ENCODE measurements at regions not wholly inside any gene's neighbourhood (a gene's known extent, or its start where the extent isn't known, plus 50 kb on each side); places are given as distances from the start of the nearest gene placed in this dataset.
"Not testable (repeated sequence)": the region's sequence is repeated elsewhere in the genome, so short reads cannot be mapped to it uniquely, and the experiment has no call there.

DNA sequence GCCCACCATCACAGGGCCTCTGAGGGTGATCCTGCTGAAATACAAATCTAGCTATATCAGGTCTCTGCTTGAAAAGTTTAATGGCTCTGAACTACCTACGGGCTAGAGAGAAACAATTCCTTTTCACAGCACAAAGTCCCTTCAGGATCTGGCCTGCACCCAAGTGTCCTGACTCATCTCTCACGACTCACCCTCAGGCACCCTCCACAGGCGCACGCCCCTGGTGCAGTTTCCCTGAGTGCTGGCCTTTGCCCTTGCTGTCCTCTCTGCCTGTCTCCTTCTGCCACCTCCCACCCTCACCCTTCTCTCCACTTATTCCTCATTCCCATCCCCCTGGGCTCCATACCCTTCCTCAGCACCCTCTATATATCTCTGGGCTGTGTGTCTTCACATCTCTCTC is 901.7 kb downstream of the TUBA3C start:
- POLR2A ChIA-PET; H3K36me3 Mint-ChIP-seq (ENCODE audit: low read depth); ATAC-seq; H3K9me3 Mint-ChIP-seq; H3K4me1 Mint-ChIP-seq (ENCODE audit: low read depth); H3K4me3 Mint-ChIP-seq; intact Hi-C loops (cut with micrococcal nuclease); DNase-seq; H3K27me3 Mint-ChIP-seq; H3K27ac Mint-ChIP-seq; CTCF ChIA-PET: not testable (repeated sequence)

DNA sequence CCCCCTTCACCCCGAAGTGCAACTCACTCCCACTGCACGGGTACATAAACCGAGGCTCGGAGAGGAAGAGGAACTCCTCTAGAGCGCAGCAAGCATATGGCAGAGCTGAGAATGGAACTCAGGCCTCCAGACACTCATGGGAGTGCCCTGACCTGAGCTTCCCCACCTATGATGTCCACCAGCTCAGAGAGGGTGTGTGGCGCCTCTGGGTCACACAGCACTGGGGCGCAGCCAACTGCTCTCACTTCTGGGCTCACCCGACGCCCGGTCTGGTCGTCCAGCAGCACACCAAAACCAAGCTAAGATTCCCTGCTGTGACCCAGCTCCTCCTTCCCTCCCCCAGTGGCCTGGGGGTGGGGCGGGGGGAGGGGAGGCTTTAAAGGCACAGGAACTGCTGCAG is 904.3 kb downstream of the TUBA3C start:
- DNase-seq; H3K27ac Mint-ChIP-seq; H3K27me3 Mint-ChIP-seq; H3K4me1 Mint-ChIP-seq (ENCODE audit: low read depth); POLR2A ChIA-PET; intact Hi-C loops (cut with micrococcal nuclease); H3K4me3 Mint-ChIP-seq; H3K9me3 Mint-ChIP-seq; H3K36me3 Mint-ChIP-seq (ENCODE audit: low read depth); ATAC-seq; CTCF ChIA-PET: not testable (repeated sequence)

DNA sequence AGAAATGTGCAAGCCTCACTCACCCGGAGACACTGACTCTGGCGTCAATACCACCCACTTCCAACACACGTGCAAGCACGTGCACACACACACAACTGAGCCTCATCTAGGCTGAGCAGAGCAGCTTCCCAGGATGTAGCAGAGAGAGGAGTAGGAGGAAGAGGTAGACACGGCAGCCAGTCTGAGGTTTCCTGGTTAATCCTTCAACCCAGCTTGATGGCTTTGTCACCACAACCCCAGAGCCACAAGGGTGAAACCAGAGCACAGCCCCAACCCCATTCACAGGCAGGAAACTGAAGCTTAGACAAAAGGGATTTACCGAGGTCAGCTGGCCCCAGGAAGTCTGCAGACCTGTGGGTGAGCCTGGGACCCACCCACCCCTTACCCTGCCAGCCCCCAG is 905.3 kb downstream of the TUBA3C start:
- H3K27me3 Mint-ChIP-seq: not testable (repeated sequence)

DNA sequence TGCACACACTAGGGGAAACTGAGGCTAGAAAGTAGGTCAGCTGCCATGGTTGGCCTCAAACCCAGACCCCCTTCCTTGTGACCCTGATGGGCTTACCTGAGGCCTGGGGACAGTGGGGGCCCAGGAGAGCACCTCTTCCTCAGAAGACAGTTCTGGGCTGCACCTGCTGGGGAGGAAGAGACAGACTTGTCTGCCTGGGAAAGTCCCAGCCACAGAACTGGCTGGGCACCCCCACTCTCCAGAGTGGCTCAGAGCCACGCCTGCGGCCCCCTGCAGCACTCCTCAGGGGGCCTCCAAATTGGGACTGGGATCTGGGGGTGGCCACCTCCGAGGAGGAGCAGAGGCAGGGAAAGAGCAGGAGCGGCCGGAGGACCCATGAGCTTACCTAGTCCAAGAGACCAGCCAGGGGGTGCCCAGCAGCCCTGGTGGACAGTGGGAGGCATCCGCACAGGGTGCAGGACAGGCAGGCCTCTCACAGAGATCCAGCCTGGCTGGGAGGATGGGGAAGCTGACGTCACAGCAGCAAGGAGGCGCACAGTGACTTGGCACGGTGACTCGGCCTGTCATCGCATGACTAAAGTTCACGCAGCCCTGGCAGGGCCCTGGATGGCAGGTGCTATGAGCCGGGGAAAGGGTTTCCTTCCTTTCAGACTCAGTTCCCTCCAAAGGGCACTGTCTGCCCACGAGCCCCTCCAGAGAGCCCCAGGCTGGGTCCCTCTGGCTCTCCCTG is 907.7 kb downstream of the TUBA3C start:
- POLR2A ChIA-PET; H3K9me3 Mint-ChIP-seq; H3K4me1 Mint-ChIP-seq (ENCODE audit: low read depth); DNase-seq; CTCF ChIA-PET; intact Hi-C loops (cut with micrococcal nuclease); H3K36me3 Mint-ChIP-seq (ENCODE audit: low read depth); H3K27me3 Mint-ChIP-seq; H3K4me3 Mint-ChIP-seq; H3K27ac Mint-ChIP-seq: not testable (repeated sequence)
- peak; percentile 24 for ATAC-seq

More for the DNA sequence above, 905.3 kb downstream of the TUBA3C start:
- H3K4me1 Mint-ChIP-seq (ENCODE audit: low read depth); POLR2A ChIA-PET; DNase-seq; H3K27ac Mint-ChIP-seq; H3K9me3 Mint-ChIP-seq; ATAC-seq; H3K36me3 Mint-ChIP-seq (ENCODE audit: low read depth); intact Hi-C loops (cut with micrococcal nuclease); CTCF ChIA-PET; H3K4me3 Mint-ChIP-seq: not testable (repeated sequence)

DNA sequence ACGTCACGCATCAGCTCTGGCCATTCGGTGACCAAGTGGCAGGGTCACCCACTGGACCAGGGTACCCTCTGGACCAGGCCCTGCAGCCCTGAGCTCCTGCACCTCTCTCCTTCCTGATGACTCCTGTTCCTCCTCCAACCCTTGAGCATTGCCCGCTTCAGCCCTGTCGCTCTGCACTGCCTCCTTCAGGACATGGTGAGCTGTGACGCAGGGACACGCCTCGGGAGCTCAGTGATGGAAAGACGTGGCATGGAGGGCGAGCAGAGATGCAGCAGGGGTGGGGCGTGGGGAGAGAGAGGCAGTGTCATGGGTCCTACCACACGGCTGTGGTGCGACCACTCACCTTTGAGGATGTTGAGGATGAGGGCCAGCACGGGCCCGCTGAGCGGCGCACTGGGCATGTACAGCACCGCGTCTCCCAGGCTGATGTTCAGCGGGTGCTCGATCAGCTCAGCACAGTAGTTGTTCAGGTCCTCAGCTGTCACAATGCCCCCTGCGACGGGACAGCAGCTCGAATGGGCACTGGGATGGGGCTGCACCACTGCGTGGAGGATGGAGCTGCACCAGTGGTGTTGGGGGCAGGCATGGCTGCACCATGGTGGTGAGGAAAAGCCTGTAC is 922.7 kb downstream of the TUBA3C start:
- H3K4me1 Mint-ChIP-seq (ENCODE audit: low read depth); H3K27me3 Mint-ChIP-seq; DNase-seq; H3K36me3 Mint-ChIP-seq (ENCODE audit: low read depth); POLR2A ChIA-PET; CTCF ChIA-PET; H3K27ac Mint-ChIP-seq; H3K4me3 Mint-ChIP-seq; ATAC-seq; intact Hi-C loops (cut with micrococcal nuclease); H3K9me3 Mint-ChIP-seq: not testable (repeated sequence)

DNA sequence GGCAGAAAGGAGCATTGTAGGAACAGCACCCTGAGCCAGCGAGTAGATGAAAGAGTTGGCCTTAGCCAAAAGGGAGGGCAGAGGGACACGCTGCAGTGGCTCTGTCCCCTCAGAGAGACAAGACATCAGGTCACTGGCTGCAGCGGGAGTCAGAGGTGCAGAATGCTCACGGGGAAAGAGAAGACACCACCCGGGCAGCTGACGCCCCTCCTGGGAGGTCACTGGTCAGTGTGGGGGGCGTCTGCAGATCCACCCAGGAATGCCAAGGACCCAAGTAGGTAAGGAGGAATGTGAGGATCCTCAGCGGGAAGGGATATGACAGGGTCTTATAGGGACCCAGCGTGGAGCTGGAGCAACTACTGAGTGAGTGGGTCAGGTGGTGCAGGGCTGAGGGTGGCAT is 923.9 kb downstream of the TUBA3C start:
- H3K36me3 Mint-ChIP-seq (ENCODE audit: low read depth); H3K4me3 Mint-ChIP-seq; POLR2A ChIA-PET; H3K9me3 Mint-ChIP-seq; H3K27me3 Mint-ChIP-seq; H3K27ac Mint-ChIP-seq; intact Hi-C loops (cut with micrococcal nuclease); H3K4me1 Mint-ChIP-seq (ENCODE audit: low read depth); CTCF ChIA-PET; ATAC-seq; DNase-seq: not testable (repeated sequence)

DNA sequence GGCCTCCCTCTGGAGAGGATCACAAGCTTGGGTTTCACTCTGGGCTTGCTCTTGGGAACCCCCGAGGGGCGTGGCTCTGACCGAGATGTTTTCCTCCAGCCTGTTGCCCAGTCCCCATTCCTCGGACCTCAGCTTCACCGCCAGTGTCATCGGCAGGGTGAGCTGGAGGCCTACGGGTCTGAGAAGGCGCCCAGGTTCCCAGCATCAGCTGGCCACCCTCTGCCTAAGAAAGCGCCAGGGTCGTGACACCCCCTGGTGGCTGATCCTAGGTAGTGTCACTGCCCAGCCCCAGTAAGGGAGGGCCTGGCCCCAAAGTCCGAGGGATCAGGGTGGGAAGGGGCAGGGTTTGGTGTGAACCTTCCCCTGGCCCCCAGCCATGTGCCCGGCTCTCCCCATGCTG is 928.8 kb downstream of the TUBA3C start:
- H3K4me3 Mint-ChIP-seq; intact Hi-C loops (cut with micrococcal nuclease); CTCF ChIA-PET; H3K27me3 Mint-ChIP-seq; H3K36me3 Mint-ChIP-seq (ENCODE audit: low read depth); ATAC-seq; DNase-seq; H3K9me3 Mint-ChIP-seq; POLR2A ChIA-PET; H3K4me1 Mint-ChIP-seq (ENCODE audit: low read depth); H3K27ac Mint-ChIP-seq: not testable (repeated sequence)

DNA sequence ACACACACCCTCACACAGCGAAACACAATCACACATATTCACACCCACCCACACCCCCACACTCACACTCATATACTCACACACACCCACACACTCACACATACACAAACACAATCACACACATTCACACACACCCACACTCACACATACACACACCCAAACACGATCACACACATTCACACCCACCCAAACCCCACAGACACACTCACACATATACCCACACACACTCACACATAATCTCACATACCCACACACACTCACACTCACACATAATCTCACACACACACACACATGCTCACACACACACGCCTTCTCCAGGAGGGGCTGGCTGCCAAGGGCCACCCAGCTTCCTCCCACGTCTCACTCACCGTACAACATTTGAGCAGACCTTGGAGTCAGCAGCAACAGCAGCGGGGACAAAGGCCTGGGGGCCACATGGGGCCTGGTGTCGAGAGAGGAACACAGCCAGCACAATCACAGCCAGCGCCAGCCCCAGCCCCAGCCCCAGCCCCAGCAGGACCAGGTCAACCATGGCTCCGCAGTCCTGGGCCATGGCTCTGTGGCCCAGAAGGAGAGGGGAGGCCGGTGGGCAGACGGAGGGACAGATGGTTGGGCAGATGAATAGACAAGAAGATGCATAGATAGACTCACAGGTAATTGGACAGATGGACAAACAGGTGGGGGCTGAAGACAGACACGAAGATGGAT is 932.9 kb downstream of the TUBA3C start:
- H3K27me3 Mint-ChIP-seq; POLR2A ChIA-PET; H3K9me3 Mint-ChIP-seq; H3K4me3 Mint-ChIP-seq; CTCF ChIA-PET; H3K36me3 Mint-ChIP-seq (ENCODE audit: low read depth); DNase-seq; intact Hi-C loops (cut with micrococcal nuclease); H3K4me1 Mint-ChIP-seq (ENCODE audit: low read depth); ATAC-seq; H3K27ac Mint-ChIP-seq: not testable (repeated sequence)

DNA sequence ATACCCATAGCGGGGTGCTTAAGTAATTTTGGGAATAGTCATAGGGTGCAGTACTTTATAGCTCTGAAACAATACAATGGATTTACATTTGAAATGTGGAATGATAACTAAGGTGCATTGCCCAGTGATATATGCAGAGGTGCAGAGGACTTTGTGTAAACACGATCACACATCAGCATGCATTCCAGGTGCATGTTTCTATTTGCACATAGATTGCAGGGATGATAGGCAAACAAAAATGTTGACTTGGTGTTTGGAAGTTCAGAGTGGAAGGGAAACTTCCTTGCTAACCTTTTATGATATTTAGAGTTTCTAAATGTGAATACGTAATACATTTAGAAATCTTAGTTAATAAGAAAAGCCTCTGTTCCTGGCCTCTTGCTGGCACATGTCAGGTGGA is 941.5 kb downstream of the TUBA3C start:
- H3K4me3 Mint-ChIP-seq; H3K4me1 Mint-ChIP-seq (ENCODE audit: low read depth); ATAC-seq; intact Hi-C loops (cut with micrococcal nuclease); H3K36me3 Mint-ChIP-seq (ENCODE audit: low read depth); CTCF ChIA-PET; DNase-seq; H3K27ac Mint-ChIP-seq; POLR2A ChIA-PET; H3K9me3 Mint-ChIP-seq; H3K27me3 Mint-ChIP-seq: not testable (repeated sequence)

DNA sequence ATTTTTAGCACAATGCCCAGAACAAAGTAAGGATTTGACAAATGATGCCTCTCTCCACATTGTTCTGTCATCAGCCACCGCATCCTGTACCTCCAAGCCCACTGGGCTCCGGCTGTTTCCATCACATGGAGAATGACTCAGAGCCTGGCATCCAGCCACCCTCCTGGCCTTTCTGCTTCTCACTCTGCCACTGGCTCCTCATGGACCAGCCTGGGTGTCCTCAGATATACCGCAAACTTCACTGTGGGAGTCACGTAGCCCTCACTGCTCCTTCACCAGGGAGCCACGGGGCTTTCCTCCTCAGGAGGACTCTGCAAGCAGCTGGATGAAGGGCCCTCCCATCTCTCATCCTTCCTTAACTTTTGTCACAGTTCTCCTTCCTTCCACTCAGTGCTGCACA is 943.0 kb downstream of the TUBA3C start:
- H3K4me3 Mint-ChIP-seq; intact Hi-C loops (cut with micrococcal nuclease); H3K9me3 Mint-ChIP-seq; H3K4me1 Mint-ChIP-seq (ENCODE audit: low read depth); DNase-seq; H3K27me3 Mint-ChIP-seq; H3K27ac Mint-ChIP-seq; H3K36me3 Mint-ChIP-seq (ENCODE audit: low read depth); ATAC-seq; CTCF ChIA-PET; POLR2A ChIA-PET: not testable (repeated sequence)

All from activated CD8-positive, alpha-beta T cell treated with anti-CD3 and anti-CD28 coated beads for 36 hours (primary cell).